A549 (cell line): ENCODE measurements at regions not wholly inside any gene's neighbourhood (a gene's known extent, or its start where the extent isn't known, plus 50 kb on each side); places are given as distances from the start of the nearest gene placed in this dataset.

Experiments
- ATAC-seq, 2 experiments: fragments of 200-7000 bp in 1 of 2; fragments of >200 bp in 1 of 2; cut with Nextera tagmentation in 1 of 2; cut with Tn5 transposase in 1 of 2; 3 replicates each; pipeline versions ENCODE4 v1.8.0 to v1.9.1; 2018 to 2020; ENCODE audit warnings: mild to moderate bottlenecking in 1 of 2, moderate library complexity in 1 of 2
- CTCF ChIA-PET: fragments of 300-600 bp; sonication (Branson Sonifier 250); formaldehyde crosslinking; extraction: SDS; loops from one replicate; lab custom pipeline; 2021; ENCODE audit warnings: antibody characterized with exemption, inconsistent platforms; lab: Yijun Ruan, JAX
- POLR2A ChIA-PET: fragments of 350-600 bp; formaldehyde crosslinking; extraction: SDS; loops from one replicate; lab custom pipeline; 2021; ENCODE audit warnings: antibody characterized with exemption, inconsistent platforms; lab: Yijun Ruan, JAX
- DNase-seq, 2 experiments: peaks; one replicate each; pipeline versions ENCODE4 v3.0.0 to v3.0.0-alpha.2; 2011 to 2016; ENCODE audit warnings: low read depth in 1 of 2, low spot score in 1 of 2
- FAIRE-seq: peaks from 2 replicates; lab custom pipeline; 2011; peaks lifted over from hg19 to GRCh38; lab: Jason Lieb, UNC
- H3K27ac ChIP-seq, 2 experiments: fragments of >200 bp; sonication (Bioruptor Twin); formaldehyde crosslinking; 3 replicates each; pipeline ENCODE4 v1.5.1; 2016 to 2017
- H3K4me1 ChIP-seq: fragments of >200 bp; sonication (Bioruptor Twin); formaldehyde crosslinking; 3 replicates; pipeline ENCODE4 v1.6.1; 2016
- H3K4me2 ChIP-seq: fragments of >200 bp; sonication (Bioruptor Twin); formaldehyde crosslinking; 3 replicates; pipeline ENCODE4 v1.6.1; 2016
- H3K4me3 ChIP-seq: fragments of >200 bp; sonication (Bioruptor Twin); formaldehyde crosslinking; 3 replicates; pipeline ENCODE4 v1.5.1; 2016
- H3K9me3 ChIP-seq: fragments of >200 bp; sonication (Bioruptor Twin); formaldehyde crosslinking; 3 replicates; pipeline ENCODE4 v1.6.1; 2016
- BCL3 ChIP-seq: fragments of >200 bp; sonication (Bioruptor Twin); formaldehyde crosslinking; IDR thresholded peaks from 3 replicates; pipeline ENCODE4 v1.6.1; 2016
- BHLHE40 ChIP-seq: IDR thresholded peaks from 2 replicates; pipeline ENCODE4 v1.6.1; 2012; ENCODE audit warnings: low read depth, low read length, inconsistent platforms
- CBX2 ChIP-seq: fragments of 200-600 bp; sonication (generic); IDR thresholded peaks from 2 replicates; pipeline ENCODE4 v1.6.1; 2016; ENCODE audit warnings: low read depth, mild to moderate bottlenecking, borderline replicate concordance
- CBX8 ChIP-seq: fragments of 200-600 bp; sonication (generic); IDR thresholded peaks from 2 replicates; pipeline ENCODE4 v1.6.1; 2016
- CTCF ChIP-seq: fragments of >200 bp; sonication (Bioruptor Twin); formaldehyde crosslinking; IDR thresholded peaks from 3 replicates; pipeline ENCODE4 v1.5.1; 2016
- ELK1 ChIP-seq: fragments of 150-350 bp; IDR thresholded peaks from 2 replicates; pipeline ENCODE4 v1.6.1; 2014; ENCODE audit warnings: low read depth, mild to moderate bottlenecking, low read length
- ESRRA ChIP-seq: fragments of 150-350 bp; IDR thresholded peaks from 2 replicates; pipeline ENCODE4 v1.6.1; 2014; ENCODE audit warnings: mild to moderate bottlenecking, low read length, borderline replicate concordance
- HDAC2 ChIP-seq: fragments of 200-600 bp; sonication (generic); IDR thresholded peaks from 2 replicates; pipeline ENCODE4 v1.6.1; 2016
- HEYL ChIP-seq: fragments of 250-450 bp; sonication (Bioruptor Pico); IDR thresholded peaks from 2 replicates; pipeline ENCODE4 v1.8.0; 2021; ENCODE audit warnings: mild to moderate bottlenecking, moderate library complexity
- HOXB13 ChIP-seq: fragments of 250-450 bp; sonication (Bioruptor Pico); IDR thresholded peaks from 2 replicates; pipeline ENCODE4 v1.5.0; 2020; ENCODE audit warnings: low read depth, mild to moderate bottlenecking, moderate library complexity
- HOXB5 ChIP-seq: fragments of 250-450 bp; sonication (Bioruptor Pico); IDR thresholded peaks from 2 replicates; pipeline ENCODE4 v1.5.0; 2020; ENCODE audit warnings: mild to moderate bottlenecking, moderate library complexity
- JUN ChIP-seq, 2 experiments: fragments of >200 bp; sonication (Bioruptor Twin); formaldehyde crosslinking; IDR thresholded peaks; 2 replicates in 1 of 2; 3 replicates in 1 of 2; pipeline ENCODE4 v1.6.1; 2016 to 2017
- POLR2AphosphoS2 ChIP-seq: conservative IDR thresholded peaks from 2 replicates; pipeline ENCODE4 v1.6.1; 2012; ENCODE audit warnings: low read length, improper control_type of control experiment, inconsistent platforms
- RAD21 ChIP-seq, 2 experiments: fragments of >200 bp in 1 of 2; sonication (Bioruptor Twin) in 1 of 2; formaldehyde crosslinking in 1 of 2; IDR thresholded peaks in 1 of 2; conservative IDR thresholded peaks in 1 of 2; 2 replicates in 1 of 2; 3 replicates in 1 of 2; pipeline ENCODE4 v1.6.1; 2012 to 2018; ENCODE audit warnings: inconsistent platforms in 1 of 2
- RCOR1 ChIP-seq: fragments of 150-350 bp; IDR thresholded peaks from 2 replicates; pipeline ENCODE4 v1.6.1; 2014; ENCODE audit warnings: antibody characterized with exemption, low read length, low read depth
- REST ChIP-seq: fragments of 200-600 bp; sonication (generic); IDR thresholded peaks from 2 replicates; pipeline ENCODE4 v1.6.1; 2016; ENCODE audit warnings: antibody characterized with exemption, mild to moderate bottlenecking, moderate library complexity
- RFX5 ChIP-seq: fragments of 450-650 bp; IDR thresholded peaks from 2 replicates; pipeline ENCODE4 v1.7.1; 2014; ENCODE audit warnings: antibody characterized with exemption, mild to moderate bottlenecking, moderate library complexity
- SMC3 ChIP-seq: fragments of >200 bp; sonication (Bioruptor Twin); formaldehyde crosslinking; IDR thresholded peaks from 3 replicates; pipeline ENCODE4 v1.6.1; 2018; ENCODE audit warnings: inconsistent platforms
- SREBF2 ChIP-seq: fragments of 450-650 bp; IDR thresholded peaks from 2 replicates; pipeline ENCODE4 v1.6.1; 2014; ENCODE audit warnings: mild to moderate bottlenecking, moderate library complexity
- ZC3H11A ChIP-seq: fragments of 450-650 bp; IDR thresholded peaks from 2 replicates; pipeline ENCODE4 v1.6.1; 2014; ENCODE audit warnings: antibody characterized with exemption, mild to moderate bottlenecking
- ZSCAN20 ChIP-seq: fragments of 250-450 bp; sonication (Bioruptor Pico); IDR thresholded peaks from 2 replicates; pipeline ENCODE4 v1.8.0; 2022; ENCODE audit warnings: mild to moderate bottlenecking, moderate library complexity
- WGBS: methylation state at CpG from one replicate; pipeline ENCODE4 v1.1.6; 2017; ENCODE audit errors: missing lambda C conversion rate; 5-methylcytosine and 5-hydroxymethylcytosine counted together

GRCh38 chr11:109865548-109866186, 227.5 kb upstream of the ZC3H12C start:
- no peak overlapping the region for H3K4me3 ChIP-seq
- H3K4me2 ChIP-seq, result no peak overlapping the region
- TF ChIP-seq ESRRA, result no peak
- TF ChIP-seq SMC3, result peak; percentile 35
- TF ChIP-seq RAD21 (conservative IDR thresholded peaks at IDR 0.05 in 1 of 2, IDR thresholded peaks at IDR 0.05 in 1 of 2), result peak; percentile 38 to 58; a peak in 4 of 5 replicates
- no peak for TF ChIP-seq HEYL (CRISPR knock-in tag)
- peak; percentile 32; the same call in 2 of the 3 replicates for TF ChIP-seq CTCF
- no peak for TF ChIP-seq CBX8
- 59% methylated on average over 4 of the region's 5 CpGs for WGBS
- H3K9me3 ChIP-seq, result no peaks in the 10 kb centered on the region
- H3K4me1 ChIP-seq, result no peaks in the 10 kb centered on the region
- FAIRE-seq (no peak), ATAC-seq (peak; percentile 57 to 73; a peak in 4 of 6 replicates), DNase-seq (peak in 1 of 2 experiments; percentile 24)
- ChIA-PET POLR2A (no interaction called here), CTCF (interaction anchor here (0.7 to 1.6 kb wide), 6 partner anchors 8 to 1168 kb away, joined by 3 to 4 read pairs (median 3); no protein-coding TSS in a partner anchor)
- no peak overlapping the region for H3K27ac ChIP-seq

GRCh38 chr11:109867784-109868183, 225.4 kb upstream of the ZC3H12C start:
- no peak for DNase-seq
- POLR2A ChIA-PET, result no interaction called here
- ATAC-seq, result no peak
- TF ChIP-seq ZC3H11A (no peak), CBX2 (no peak), CBX8 (no peak), ZSCAN20 (no peak), JUN (IDR thresholded peaks at IDR 0.05) (no peak), RFX5 (no peak), ELK1 (no peak), SREBF2 (no peak), HOXB5 (CRISPR knock-in tag) (no peak), HDAC2 (no peak), BHLHE40 (no peak), HOXB13 (no peak), POLR2AphosphoS2 (no peak), RCOR1 (no peak), BCL3 (no peak), CTCF (no peak), REST (no peak)
- TF ChIP-seq, all 56 proteins: peak for 0
- H3K9me3 ChIP-seq, result peaks cover 5% of the 10 kb centered on the region; the same call in 1 of the 3 replicates
- 19% methylated on average over 2 of the region's 2 CpGs for WGBS
- H3K27ac ChIP-seq, result no peak overlapping the region
- no peak overlapping the region for H3K4me2 ChIP-seq
- H3K4me3 ChIP-seq, result no peak overlapping the region
- CTCF ChIA-PET, result interaction anchor here (0.5 kb wide), 1 partner anchor 62 kb away, joined by 5 read pairs; no protein-coding TSS in a partner anchor
- FAIRE-seq, result no peak
- H3K4me1 ChIP-seq, result no peaks in the 10 kb centered on the region
